VCaP (cell line): ENCODE measurements at regions not wholly inside any gene's neighbourhood (a gene's known extent, or its start where the extent isn't known, plus 50 kb on each side); places are given as distances from the start of the nearest gene placed in this dataset.
"Not testable (repeated sequence)": the region's sequence is repeated elsewhere in the genome, so short reads cannot be mapped to it uniquely, and the experiment has no call there.

Experiments used
- H3K27ac ChIP-seq: fragments of 450-650 bp; 2 replicates; pipeline ENCODE4 v1.5.1; 2017
- TF ChIP-seq, protein P1 (sequence below): fragments of 450-650 bp; conservative IDR thresholded peaks from 2 replicates; pipeline ENCODE4 v1.5.1; 2017; ENCODE audit warnings: mild to moderate bottlenecking, moderate library complexity

DNA sequence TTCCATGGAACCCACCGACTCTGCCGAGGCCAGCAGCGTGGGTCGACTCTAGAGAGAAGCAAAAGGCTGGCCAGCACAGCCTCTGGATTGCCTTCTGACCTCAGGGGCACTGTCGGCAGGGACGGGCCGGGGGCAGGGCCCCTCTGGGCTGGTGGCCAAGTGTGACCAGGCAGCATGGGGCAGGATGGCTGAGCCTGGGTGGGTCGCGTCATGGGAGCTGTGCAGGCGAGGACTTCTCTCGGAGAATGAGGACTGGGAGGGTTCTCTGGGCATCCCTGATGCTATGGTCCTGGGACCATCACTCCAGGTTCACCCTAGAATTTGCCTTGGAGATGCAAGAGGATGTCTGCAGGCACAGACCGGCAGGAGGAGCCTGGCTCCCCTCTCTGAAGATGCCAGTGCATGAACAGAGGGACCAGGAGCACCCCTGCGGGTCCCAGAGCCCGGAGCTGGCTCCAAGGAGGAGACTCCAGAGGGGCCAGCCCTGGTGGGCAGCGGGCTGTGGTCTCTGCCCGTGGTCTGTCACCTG, 289.2 kb downstream of the NDUFA10 start:
- H3K27ac ChIP-seq = no peak overlapping the region
- TF ChIP-seq, protein P1, sequence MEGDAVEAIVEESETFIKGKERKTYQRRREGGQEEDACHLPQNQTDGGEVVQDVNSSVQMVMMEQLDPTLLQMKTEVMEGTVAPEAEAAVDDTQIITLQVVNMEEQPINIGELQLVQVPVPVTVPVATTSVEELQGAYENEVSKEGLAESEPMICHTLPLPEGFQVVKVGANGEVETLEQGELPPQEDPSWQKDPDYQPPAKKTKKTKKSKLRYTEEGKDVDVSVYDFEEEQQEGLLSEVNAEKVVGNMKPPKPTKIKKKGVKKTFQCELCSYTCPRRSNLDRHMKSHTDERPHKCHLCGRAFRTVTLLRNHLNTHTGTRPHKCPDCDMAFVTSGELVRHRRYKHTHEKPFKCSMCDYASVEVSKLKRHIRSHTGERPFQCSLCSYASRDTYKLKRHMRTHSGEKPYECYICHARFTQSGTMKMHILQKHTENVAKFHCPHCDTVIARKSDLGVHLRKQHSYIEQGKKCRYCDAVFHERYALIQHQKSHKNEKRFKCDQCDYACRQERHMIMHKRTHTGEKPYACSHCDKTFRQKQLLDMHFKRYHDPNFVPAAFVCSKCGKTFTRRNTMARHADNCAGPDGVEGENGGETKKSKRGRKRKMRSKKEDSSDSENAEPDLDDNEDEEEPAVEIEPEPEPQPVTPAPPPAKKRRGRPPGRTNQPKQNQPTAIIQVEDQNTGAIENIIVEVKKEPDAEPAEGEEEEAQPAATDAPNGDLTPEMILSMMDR = no peak

DNA sequence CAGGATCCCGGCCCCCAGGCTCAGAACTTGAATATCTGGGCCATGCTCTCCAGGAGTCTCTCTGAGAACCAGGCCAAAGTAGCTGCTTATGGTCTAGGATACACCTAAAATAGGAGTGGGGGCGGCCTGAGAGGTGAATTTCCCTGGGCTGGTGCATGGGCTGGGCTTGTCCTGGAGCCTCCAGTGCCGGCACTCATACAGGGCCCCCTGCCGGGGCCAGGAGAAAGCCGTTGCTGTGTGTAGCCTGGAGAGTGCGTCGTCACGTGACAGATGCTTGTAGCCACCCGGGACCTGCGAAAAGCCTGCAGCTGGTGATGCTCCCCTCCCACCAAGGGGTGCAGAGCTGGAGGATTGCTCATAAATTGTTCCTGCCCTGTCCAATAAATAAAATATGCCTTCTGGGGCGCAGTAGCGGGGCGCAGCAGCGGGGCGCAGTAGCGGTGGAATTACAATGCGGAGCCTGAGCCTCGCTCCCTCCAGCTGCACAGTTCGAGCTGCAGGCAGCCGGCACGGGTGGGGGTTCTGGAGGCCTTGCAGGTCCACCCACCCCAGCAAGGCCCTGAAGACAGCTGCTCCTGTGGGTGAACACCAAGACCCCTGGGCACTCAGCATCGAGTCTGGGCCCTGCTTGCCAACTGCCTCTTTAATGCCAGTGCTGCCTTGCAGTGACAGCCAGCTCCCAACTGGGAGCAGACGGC, 289.9 kb downstream of the NDUFA10 start:
- no peak overlapping the region for H3K27ac ChIP-seq
- TF ChIP-seq, protein P1 = no peak

- TF ChIP-seq, protein P1 = no peak
- H3K27ac ChIP-seq = no peak overlapping the region
These were observed 290.6 kb downstream of the NDUFA10 start for GRCh38 chr2:239734436-239735005.

DNA sequence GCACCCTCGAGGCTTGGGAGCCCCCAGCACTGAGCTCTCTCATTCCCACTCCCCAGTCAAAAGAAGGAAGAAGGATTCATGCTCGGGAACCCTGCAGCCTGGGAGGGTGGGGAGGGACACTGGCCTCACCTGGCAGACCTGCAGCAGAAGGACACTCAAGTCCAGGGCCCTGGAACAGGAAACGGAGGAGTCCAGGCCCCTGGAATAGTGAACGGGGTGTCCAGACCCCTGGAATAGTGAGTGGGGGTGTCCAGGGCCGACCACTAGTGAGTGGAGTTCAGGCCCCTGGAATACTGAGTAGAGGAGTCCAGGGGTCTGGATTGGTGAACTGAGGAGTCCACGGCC, 292.5 kb downstream of the NDUFA10 start:
- H3K27ac ChIP-seq = no peak overlapping the region
- TF ChIP-seq, protein P1 = no peak

DNA sequence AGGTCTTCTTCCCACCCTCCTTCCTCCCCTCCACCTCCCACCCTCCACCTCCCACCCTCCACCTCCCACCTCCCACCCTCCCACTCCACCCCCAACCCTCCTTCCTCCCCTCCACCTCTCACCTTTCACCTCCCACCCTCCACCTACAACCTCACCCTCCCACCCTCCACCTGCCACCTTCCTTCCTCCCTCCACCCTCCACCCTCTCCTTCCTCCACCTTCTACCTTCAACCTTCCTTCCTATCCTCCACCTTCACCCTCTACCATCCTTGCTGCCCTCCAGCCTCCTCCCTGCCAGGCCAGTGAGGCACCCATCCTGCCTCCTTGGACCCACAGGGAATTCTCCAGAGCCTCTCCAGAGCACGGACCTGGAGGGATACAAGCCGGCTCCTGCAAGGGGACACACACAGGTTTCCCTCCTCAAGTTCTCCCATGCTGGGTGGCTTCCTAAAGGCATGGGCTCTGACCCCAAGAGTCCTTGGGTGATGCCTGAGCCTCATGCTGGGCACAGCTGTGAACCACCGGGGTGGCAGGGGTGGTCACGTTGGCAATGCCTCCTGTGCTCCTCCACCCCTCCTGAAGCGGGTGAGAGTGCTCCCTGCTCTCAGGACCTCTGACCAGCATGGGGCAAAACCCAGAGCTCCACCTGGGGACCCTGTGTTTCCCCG, 293.0 kb downstream of the NDUFA10 start:
- TF ChIP-seq, protein P1 = no peak
- no peak overlapping the region for H3K27ac ChIP-seq

GRCh38 chr2:239731422-239731821, 293.7 kb downstream of the NDUFA10 start:
- no peak overlapping the region for H3K27ac ChIP-seq
- TF ChIP-seq, protein P1 = no peak

DNA sequence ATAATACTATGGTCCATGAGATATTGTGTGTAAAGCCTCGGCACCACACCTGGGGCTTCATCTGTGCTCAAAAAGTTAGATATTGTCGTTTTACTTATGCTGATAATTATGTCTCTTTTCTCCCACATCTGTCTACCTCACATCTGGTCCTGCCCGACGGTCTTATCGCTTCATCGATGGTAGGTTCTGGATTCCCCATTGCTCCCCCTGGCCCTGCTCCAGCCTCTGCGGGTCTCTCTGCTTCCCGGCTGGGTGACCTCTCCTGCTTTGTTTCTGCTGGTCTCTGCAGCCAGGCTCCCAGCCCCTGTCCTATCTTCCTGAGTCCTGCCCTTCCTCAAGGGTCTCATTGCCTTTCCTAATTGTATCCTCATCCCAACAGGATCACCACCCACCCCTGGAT, 294.2 kb downstream of the NDUFA10 start:
- TF ChIP-seq, protein P1 = no peak
- no peak overlapping the region for H3K27ac ChIP-seq

DNA sequence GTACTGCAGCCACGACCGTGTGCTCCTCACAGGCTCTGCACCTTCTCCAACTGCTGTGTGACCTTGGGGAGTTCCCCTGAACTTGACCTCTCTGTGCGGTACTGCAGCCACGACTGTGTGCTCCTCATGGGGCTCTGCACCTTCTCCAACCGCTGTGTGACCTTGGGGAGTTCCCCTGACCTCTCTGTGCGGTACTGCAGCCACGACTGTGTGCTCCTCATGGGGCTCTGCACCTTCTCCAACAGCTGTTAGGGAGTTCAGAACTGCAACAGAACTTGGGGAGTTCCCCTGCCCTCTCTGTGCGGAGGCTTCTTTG, 294.6 kb downstream of the NDUFA10 start:
- not testable (repeated sequence) for H3K27ac ChIP-seq
